Prostate gland (tissue), 2 donors: ENCODE measurements at regions not wholly inside any gene's neighbourhood (a gene's known extent, or its start where the extent isn't known, plus 50 kb on each side); places are given as distances from the start of the nearest gene placed in this dataset.

Experiments used
- POLR2A ChIP-seq: fragments of 450-650 bp; IDR thresholded peaks from one replicate; pipeline ENCODE4 v1.6.1; 2016; ENCODE audit warnings: antibody characterized with exemption, mild to moderate bottlenecking
- POLR2AphosphoS5 ChIP-seq: sonication (generic); formaldehyde crosslinking; IDR thresholded peaks from one replicate; pipeline ENCODE4 v1.6.1; 2017; ENCODE audit warnings: antibody characterized with exemption
- TF ChIP-seq, protein P1 (sequence below), 4 experiments: fragments of 200-600 bp in 2 of 4; fragments of 450-650 bp in 2 of 4; sonication (generic) in 2 of 4; IDR thresholded peaks; 1 replicate in 3 of 4; 2 replicates in 1 of 4; pipeline ENCODE4 v1.5.1; 2016 to 2019; ENCODE audit warnings: antibody characterized with exemption in 4 of 4, mild to moderate bottlenecking in 2 of 4, moderate library complexity in 2 of 4

GRCh38 chr9:8030095-8030494 lies 230.5 kb upstream of the DMAC1 start:
- TF ChIP-seq, protein P1, sequence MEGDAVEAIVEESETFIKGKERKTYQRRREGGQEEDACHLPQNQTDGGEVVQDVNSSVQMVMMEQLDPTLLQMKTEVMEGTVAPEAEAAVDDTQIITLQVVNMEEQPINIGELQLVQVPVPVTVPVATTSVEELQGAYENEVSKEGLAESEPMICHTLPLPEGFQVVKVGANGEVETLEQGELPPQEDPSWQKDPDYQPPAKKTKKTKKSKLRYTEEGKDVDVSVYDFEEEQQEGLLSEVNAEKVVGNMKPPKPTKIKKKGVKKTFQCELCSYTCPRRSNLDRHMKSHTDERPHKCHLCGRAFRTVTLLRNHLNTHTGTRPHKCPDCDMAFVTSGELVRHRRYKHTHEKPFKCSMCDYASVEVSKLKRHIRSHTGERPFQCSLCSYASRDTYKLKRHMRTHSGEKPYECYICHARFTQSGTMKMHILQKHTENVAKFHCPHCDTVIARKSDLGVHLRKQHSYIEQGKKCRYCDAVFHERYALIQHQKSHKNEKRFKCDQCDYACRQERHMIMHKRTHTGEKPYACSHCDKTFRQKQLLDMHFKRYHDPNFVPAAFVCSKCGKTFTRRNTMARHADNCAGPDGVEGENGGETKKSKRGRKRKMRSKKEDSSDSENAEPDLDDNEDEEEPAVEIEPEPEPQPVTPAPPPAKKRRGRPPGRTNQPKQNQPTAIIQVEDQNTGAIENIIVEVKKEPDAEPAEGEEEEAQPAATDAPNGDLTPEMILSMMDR (IDR thresholded peaks at IDR 0.05), result no peak
- TF ChIP-seq POLR2AphosphoS5, result no peak
- TF ChIP-seq POLR2A, result no peak
